GM18858 (cell line): ENCODE measurements at regions not wholly inside any gene's neighbourhood (a gene's known extent, or its start where the extent isn't known, plus 50 kb on each side); places are given as distances from the start of the nearest gene placed in this dataset.
"Not testable (repeated sequence)": the region's sequence is repeated elsewhere in the genome, so short reads cannot be mapped to it uniquely, and the experiment has no call there.

Source experiments
- ATAC-seq: cut with Tn5 transposase; IDR thresholded peaks from one replicate; pipeline ENCODE4 v1.9.1; 2021; ENCODE audit not compliant: unreplicated experiment

DNA sequence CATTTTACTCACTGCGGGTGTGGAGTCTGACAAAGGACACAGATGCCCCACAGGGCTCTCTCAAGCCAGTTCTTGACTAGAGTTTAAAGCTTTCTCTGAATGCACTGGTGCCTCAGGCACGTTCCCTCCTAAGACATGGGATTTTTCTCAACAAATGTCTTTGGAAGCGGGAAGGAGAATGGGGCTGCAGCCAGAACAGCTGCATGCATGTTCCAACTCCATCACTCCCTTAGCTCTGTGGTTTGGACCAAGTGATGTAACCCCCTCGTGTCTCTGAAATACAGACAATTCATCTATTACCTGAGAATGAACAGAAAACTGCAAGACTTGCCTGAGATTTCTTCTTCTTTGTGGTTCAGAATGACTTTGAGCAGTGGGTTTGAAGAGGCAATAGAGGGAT, 141.7 kb upstream of the SERPINE2 start:
- no peak for ATAC-seq

DNA sequence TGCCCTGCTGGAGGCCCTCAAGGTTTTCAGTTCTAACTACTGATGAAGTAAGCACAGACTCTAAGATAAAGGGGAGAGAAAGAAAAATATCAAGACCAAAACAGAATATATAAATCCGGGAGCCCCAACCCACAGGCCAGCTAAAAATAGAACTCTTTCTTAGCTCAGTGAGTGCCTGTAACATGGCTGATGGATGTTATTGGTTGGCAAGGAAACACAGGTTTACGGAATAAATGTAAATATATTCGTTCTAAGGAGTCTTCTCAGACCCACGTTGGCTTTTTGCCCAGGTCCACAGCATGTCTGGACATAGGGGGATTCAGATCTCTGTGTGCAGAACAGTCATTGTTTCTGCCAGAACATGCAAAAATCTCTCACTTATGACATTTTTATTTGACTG, 139.0 kb upstream of the SERPINE2 start:
- ATAC-seq, result no peak

GRCh38 chr2:224175538-224175937, 136.5 kb upstream of the SERPINE2 start:
- ATAC-seq, result no peak

- no peak for ATAC-seq
Measured at GRCh38 chr2:224174990-224175389, 135.9 kb upstream of the SERPINE2 start.

GRCh38 chr2:224174521-224174920, 135.4 kb upstream of the SERPINE2 start:
- ATAC-seq, result no peak

GRCh38 chr2:224173933-224174332, 134.8 kb upstream of the SERPINE2 start:
- ATAC-seq, result no peak

- no peak for ATAC-seq
Measured at GRCh38 chr2:224173210-224173609, 134.1 kb upstream of the SERPINE2 start.

GRCh38 chr2:224171226-224171625, 132.1 kb upstream of the SERPINE2 start:
- no peak for ATAC-seq

GRCh38 chr2:224169847-224170246, 130.8 kb upstream of the SERPINE2 start:
- ATAC-seq, result no peak

- ATAC-seq, result not testable (repeated sequence)
Measured at GRCh38 chr2:224167781-224168180, 128.7 kb upstream of the SERPINE2 start.

- ATAC-seq, result no peak
Measured at GRCh38 chr2:224166654-224167053, 127.6 kb upstream of the SERPINE2 start.

DNA sequence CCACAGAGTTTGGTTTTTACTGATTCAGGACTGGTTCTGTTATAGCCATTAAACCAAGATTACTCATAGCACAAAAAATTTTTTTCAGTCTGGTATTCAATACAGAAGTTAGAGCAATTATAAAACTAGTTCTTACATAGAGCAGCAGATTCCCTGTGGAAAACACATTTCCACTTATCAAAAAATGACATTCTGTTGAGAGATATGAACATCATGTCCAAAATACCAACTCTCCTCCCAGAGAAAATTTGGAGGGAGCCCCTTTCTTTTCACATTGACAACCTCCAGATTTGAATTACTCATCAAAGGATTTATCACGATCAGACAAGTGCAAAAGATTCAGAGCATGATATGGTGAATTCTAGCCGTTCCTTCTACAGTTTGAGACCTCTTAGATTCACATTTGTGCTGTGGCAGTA, 126.8 kb upstream of the SERPINE2 start:
- ATAC-seq, result no peak

- no peak for ATAC-seq
Measured at GRCh38 chr2:224163566-224164307, 124.7 kb upstream of the SERPINE2 start.

GRCh38 chr2:224162122-224162521, 123.0 kb upstream of the SERPINE2 start:
- no peak for ATAC-seq

DNA sequence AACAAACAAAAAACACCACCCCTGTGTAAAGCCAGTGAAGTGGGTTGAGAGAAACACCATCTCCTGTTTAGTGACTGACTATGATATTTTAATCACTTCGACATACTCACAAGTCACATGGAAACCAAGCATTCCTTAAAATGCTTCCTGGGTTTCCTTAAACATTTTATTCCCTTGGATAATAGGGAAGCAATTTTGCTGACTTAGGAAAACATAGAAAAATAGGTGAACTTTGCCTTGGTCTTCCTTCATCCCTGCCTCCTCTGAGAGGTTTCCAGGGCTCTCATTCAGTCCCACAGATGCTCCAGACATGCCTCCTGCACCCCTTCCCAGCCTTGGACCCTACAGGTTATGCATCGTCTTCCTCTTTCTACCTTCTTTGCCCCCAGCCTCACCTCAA, 122.6 kb upstream of the SERPINE2 start:
- ATAC-seq, result no peak

DNA sequence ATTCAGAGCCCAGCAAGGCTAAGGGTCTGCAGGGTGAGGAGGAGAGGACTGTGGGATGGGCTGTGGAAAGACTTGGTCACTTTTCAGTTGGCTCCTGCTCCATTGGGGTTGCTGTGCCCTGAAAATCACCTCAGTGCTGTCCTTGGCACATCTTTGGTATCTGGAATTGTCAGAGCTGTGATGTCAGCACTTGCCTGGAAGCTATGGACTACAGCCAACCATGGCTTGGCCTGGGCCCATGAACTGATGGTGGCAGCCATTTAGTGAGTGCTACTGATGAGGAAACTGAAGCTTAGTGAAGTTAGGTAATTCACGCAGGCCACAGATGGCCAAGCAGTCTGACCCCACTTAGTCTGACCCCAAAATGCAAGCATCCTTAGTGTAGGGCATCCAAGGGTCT, 121.8 kb upstream of the SERPINE2 start:
- no peak for ATAC-seq

DNA sequence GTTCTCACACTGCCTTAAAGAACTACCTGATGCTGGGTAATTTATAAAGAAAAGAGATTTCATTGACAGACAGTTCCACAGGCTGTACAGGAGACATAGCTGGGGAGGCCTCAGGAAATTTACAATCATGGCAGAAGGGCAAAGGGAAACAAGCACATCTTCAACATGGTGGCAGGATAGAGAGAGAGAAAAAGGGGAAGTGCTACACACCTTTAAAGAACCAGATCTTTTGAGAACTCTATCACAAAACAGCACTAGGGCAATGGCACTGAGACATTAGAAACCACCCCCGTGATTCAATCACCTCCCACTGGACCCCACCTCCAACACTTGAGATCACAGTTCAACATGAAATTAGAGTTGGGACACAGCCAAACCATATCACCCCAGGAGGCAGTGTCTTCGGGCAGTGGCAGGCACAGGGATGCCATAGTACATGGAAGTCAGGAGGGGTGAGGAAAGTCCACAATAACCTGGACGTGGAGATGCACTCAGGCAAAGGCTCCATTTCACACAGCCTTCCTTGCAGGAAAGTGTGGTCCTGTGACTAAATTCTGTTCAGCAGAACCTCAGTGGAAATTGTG, 120.4 kb upstream of the SERPINE2 start:
- no peak for ATAC-seq

GRCh38 chr2:224158831-224159230, 119.7 kb upstream of the SERPINE2 start:
- no peak for ATAC-seq

- no peak for ATAC-seq
Measured at GRCh38 chr2:224158061-224158460, 119.0 kb upstream of the SERPINE2 start.

- no peak for ATAC-seq
Measured at GRCh38 chr2:224157655-224158054, 118.6 kb upstream of the SERPINE2 start.

DNA sequence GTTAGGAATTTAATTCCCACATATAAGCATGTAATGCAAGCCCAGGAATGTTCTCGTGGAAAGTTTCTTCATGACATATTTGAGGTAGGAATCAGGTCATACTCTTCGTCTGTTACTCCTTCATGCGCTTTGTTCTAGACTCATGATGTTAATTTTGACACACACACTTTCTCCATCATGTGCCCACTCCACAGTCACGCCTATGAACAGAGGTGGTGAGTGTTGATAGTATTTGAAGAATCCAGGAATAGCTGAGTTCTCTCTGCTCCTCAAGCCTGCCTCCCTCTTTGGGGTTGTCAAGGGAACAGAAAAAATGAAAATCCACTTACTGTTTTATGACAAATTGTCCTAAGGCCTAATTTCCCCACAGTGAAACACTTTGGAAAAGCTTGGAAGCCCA, 117.3 kb upstream of the SERPINE2 start:
- no peak for ATAC-seq

DNA sequence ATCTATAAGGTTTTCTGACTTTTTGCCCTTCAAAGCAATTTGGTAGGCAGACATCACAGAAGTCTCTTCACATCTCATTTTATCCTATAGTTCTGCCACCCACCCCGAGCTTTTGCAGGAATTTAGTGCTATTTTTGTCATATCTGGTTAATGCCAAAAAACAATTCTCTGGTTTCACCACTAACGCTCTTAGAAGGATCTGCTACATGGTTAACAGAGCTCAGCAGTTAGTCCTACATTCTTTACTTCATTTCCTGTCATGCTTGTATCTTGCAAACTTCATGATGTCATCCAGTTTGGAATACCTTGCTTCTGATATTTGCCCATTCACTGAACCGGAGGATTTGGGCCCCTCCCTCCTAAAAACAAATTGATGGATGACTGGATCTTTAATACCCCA, 116.8 kb upstream of the SERPINE2 start:
- no peak for ATAC-seq

- no peak for ATAC-seq
Measured at GRCh38 chr2:224155371-224155770, 116.3 kb upstream of the SERPINE2 start.
